HCT116 (cell line): ENCODE measurements at regions not wholly inside any gene's neighbourhood (a gene's known extent, or its start where the extent isn't known, plus 50 kb on each side); places are given as distances from the start of the nearest gene placed in this dataset.

Experiments used
- EZH2 ChIP-seq: fragments of 200-600 bp; sonication (generic); IDR thresholded peaks from 2 replicates; pipeline ENCODE4 v1.6.1; 2017; ENCODE audit warnings: antibody characterized with exemption, mixed run types
- EZH2phosphoT487 ChIP-seq: fragments of 200-600 bp; IDR thresholded peaks from 2 replicates; pipeline ENCODE4 v1.6.1; 2018; ENCODE audit warnings: antibody characterized with exemption, borderline replicate concordance
- POLR2A ChIP-seq: IDR thresholded peaks from 2 replicates; pipeline ENCODE4 v1.7.0; 2011; ENCODE audit warnings: borderline replicate concordance; ENCODE audit not compliant: insufficient read depth, insufficient read length; ENCODE audit errors: extremely low read depth
- POLR2AphosphoS5 ChIP-seq: IDR thresholded peaks from 2 replicates; pipeline ENCODE4 v1.6.1; 2011; ENCODE audit warnings: mild to moderate bottlenecking, low read depth, low read length, moderate library complexity
- RAD21 ChIP-seq: IDR thresholded peaks from 2 replicates; pipeline ENCODE4 v1.6.1; 2012; ENCODE audit warnings: low read depth, mild to moderate bottlenecking
- SIN3A ChIP-seq: IDR thresholded peaks from 2 replicates; pipeline ENCODE4 v1.6.1; 2012; ENCODE audit warnings: low read depth
- YY1 ChIP-seq: IDR thresholded peaks from 2 replicates; pipeline ENCODE4 v1.6.1; 2011; ENCODE audit warnings: low read length, low read depth, moderate library complexity, mild to moderate bottlenecking; ENCODE audit not compliant: insufficient replicate concordance; ENCODE audit errors: extremely low read depth
- ZNF274 ChIP-seq: fragments of 200-500 bp; sonication (Bioruptor generic); IDR thresholded peaks from 2 replicates; pipeline ENCODE4 v1.6.1; 2014; ENCODE audit warnings: mild to moderate bottlenecking, low read depth, low read length, inconsistent platforms
- TF ChIP-seq, protein P1 (sequence below), 3 experiments: fragments of 200-600 bp in 1 of 3; sonication (generic) in 1 of 3; IDR thresholded peaks in 2 of 3; conservative IDR thresholded peaks in 1 of 3; 2 replicates each; pipeline ENCODE4 v1.5.1; 2012 to 2017; ENCODE audit warnings: low read depth in 2 of 3, low read length in 2 of 3, antibody characterized with exemption in 1 of 3, borderline replicate concordance in 1 of 3, control low read depth in 1 of 3, mild to moderate bottlenecking in 1 of 3, mixed read lengths in 1 of 3, mixed run types in 1 of 3, moderate library complexity in 1 of 3; ENCODE audit not compliant: insufficient read depth in 1 of 3
- TF ChIP-seq, protein P2 (sequence below): IDR thresholded peaks from 2 replicates; pipeline ENCODE4 v1.6.1; 2012; ENCODE audit warnings: low read depth
- TF ChIP-seq, protein P3 (sequence below): IDR thresholded peaks from 2 replicates; pipeline ENCODE4 v1.6.1; 2012
- TF ChIP-seq, protein P4 (sequence below): IDR thresholded peaks from 2 replicates; pipeline ENCODE4 v1.6.1; 2012

DNA sequence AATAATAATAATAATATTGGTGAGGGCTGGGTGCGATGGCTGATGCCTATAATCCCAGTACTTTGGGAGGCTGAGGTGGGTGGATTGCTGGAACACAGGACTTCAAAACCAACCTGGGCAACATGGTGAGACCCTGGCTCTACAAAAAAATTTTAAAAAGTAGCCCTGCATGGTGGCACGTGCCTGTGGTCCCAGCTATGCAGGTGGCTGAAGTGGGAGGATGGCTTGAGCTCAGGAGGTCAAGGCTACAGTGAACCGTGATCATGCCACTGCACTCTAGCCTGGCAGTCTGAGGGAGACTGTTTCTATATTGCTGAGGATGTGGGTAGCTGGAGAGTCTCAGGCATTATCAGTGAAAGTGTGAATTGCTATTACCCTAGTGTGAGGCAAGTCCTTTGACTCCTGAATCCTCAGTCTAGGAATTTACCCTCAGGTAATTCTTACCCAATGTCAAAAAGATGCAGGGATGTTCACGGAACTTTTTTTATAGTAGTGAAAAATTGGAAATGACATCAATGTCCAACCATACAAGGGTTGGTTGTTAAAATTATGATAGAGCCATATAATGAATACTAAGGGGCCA lies 61.8 kb upstream of the RPL11 start:
- TF ChIP-seq EZH2 (no peak), SIN3A (no peak), RAD21 (no peak), POLR2A (no peak), POLR2AphosphoS5 (no peak), YY1 (no peak), EZH2phosphoT487 (no peak), ZNF274 (no peak)
- TF ChIP-seq, protein P1, sequence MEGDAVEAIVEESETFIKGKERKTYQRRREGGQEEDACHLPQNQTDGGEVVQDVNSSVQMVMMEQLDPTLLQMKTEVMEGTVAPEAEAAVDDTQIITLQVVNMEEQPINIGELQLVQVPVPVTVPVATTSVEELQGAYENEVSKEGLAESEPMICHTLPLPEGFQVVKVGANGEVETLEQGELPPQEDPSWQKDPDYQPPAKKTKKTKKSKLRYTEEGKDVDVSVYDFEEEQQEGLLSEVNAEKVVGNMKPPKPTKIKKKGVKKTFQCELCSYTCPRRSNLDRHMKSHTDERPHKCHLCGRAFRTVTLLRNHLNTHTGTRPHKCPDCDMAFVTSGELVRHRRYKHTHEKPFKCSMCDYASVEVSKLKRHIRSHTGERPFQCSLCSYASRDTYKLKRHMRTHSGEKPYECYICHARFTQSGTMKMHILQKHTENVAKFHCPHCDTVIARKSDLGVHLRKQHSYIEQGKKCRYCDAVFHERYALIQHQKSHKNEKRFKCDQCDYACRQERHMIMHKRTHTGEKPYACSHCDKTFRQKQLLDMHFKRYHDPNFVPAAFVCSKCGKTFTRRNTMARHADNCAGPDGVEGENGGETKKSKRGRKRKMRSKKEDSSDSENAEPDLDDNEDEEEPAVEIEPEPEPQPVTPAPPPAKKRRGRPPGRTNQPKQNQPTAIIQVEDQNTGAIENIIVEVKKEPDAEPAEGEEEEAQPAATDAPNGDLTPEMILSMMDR (IDR thresholded peaks at IDR 0.05 in 2 of 3, conservative IDR thresholded peaks at IDR 0.05 in 1 of 3; ENCODE audit: borderline replicate concordance in 1 of 3, insufficient read depth in 1 of 3, low read depth in 2 of 3, low read length in 2 of 3) = no peak
- TF ChIP-seq, protein P2, sequence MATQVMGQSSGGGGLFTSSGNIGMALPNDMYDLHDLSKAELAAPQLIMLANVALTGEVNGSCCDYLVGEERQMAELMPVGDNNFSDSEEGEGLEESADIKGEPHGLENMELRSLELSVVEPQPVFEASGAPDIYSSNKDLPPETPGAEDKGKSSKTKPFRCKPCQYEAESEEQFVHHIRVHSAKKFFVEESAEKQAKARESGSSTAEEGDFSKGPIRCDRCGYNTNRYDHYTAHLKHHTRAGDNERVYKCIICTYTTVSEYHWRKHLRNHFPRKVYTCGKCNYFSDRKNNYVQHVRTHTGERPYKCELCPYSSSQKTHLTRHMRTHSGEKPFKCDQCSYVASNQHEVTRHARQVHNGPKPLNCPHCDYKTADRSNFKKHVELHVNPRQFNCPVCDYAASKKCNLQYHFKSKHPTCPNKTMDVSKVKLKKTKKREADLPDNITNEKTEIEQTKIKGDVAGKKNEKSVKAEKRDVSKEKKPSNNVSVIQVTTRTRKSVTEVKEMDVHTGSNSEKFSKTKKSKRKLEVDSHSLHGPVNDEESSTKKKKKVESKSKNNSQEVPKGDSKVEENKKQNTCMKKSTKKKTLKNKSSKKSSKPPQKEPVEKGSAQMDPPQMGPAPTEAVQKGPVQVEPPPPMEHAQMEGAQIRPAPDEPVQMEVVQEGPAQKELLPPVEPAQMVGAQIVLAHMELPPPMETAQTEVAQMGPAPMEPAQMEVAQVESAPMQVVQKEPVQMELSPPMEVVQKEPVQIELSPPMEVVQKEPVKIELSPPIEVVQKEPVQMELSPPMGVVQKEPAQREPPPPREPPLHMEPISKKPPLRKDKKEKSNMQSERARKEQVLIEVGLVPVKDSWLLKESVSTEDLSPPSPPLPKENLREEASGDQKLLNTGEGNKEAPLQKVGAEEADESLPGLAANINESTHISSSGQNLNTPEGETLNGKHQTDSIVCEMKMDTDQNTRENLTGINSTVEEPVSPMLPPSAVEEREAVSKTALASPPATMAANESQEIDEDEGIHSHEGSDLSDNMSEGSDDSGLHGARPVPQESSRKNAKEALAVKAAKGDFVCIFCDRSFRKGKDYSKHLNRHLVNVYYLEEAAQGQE = no peak
- TF ChIP-seq, protein P3, sequence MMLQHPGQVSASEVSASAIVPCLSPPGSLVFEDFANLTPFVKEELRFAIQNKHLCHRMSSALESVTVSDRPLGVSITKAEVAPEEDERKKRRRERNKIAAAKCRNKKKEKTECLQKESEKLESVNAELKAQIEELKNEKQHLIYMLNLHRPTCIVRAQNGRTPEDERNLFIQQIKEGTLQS = no peak
- TF ChIP-seq, protein P4, sequence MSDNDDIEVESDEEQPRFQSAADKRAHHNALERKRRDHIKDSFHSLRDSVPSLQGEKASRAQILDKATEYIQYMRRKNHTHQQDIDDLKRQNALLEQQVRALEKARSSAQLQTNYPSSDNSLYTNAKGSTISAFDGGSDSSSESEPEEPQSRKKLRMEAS = no peak
